ENCODE measurements at regions not wholly inside any gene's neighbourhood (a gene's known extent, or its start where the extent isn't known, plus 50 kb on each side); places are given as distances from the start of the nearest gene placed in this dataset.
"Not testable (repeated sequence)": the region's sequence is repeated elsewhere in the genome, so short reads cannot be mapped to it uniquely, and the experiment has no call there.

DNA sequence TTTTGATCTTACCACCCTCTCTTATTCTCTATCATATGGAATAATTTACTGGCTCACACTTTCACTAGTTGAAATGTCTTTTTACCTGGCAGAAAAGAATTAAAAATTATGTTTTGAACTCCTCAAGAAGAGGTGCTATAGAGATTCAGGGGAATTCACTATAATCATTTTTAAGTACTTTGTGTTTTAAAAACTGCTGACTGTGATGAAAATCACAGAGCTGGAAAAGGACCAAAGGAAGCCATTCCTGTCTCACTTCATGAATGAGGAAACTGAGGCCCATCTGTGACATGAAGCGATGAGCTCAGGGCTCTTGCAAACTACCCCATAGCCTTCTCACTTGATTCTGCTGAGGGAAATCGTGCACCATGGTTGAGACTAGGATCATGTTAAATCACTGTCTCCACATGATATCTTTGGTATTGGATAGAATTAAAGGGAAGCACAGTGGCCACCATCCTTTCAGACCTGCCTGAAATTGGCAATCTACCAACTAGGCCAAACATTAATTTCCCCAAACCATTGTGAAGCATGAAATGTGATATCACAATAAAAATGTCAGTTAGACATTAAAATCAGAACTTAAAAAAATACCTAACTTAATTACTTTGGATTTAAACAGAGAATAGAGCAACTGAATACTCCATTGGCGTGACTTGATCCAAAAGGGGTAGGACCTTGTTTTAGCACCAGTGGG is 141.0 kb downstream of the FZD1 start:
- no peak for DNase-seq (ENCODE audit: low read depth)

DNA sequence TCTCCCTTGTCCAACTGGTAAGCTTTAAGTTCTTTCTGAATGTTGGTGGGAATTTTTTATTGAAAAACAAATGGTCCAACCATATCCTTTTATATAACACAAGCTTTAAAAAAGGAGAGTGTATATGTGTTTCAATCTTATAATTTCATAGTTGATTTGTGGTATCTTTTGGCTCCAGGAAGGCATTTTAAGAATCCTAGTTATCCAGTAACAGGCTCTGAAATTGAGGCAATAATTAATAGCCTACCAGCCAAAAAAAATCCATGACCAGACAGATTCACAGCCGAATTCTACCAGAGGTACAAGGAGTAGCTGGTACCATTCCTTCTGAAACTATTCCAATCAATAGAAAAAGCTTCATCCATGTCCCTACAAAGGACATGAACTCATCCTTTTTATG is 141.6 kb downstream of the FZD1 start:
- DNase-seq (ENCODE audit: low read depth), result not testable (repeated sequence)

DNA sequence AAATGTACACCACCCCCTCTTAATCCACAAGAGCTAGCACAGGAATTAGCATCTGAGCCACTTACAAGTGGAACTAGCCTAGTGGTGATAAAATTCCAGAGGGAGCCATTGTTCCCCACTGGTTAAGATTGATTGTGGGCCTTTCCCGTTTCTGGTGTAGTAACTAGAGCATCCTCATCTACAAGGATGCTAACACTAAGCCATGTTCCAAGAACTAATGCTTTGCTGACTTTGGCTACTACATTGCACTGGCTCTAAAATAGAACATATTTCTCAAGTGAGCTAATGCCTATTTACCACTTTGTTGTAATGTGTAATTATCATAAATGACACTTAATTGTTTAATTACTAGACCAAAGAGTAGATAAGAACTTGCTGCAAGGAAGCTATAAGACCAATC is 143.7 kb downstream of the FZD1 start:
- no peak for DNase-seq (ENCODE audit: low read depth)

DNA sequence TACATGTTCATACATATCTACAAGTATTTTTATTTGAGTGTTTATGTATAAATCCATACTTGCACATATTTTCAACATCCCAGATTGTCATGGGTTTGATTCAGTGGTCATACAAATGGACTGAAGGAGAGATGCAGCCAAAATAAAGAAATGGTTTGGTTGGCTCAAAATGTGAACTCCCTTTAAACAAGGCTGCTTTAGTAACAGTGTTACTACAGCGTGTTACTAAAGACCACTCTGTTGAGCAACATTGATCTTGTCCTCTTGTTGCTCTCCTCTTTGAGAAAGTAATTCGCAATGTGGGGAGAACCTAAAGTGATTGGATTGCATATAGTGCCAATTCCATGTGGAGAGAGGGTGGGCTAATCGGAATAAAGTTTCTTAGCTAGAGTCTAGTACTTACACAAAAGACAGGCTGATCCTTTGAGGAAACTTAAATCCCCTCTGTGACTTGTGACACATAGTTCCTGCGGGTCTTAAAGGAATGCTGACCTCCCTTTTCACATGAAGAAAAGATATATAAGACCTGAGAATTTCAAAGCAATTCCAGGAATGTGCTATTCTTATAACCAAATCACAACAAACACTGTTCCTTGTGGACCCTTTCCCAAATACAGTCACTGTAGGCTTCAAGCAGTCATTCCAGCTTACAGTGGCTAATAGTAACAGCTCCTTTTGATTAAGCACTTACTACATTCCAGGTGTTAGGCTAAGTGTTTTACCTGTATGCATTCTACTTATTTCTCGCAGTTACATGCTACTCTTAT is 144.3 kb downstream of the FZD1 start:
- DNase-seq (ENCODE audit: low read depth), result peak; percentile 10

DNA sequence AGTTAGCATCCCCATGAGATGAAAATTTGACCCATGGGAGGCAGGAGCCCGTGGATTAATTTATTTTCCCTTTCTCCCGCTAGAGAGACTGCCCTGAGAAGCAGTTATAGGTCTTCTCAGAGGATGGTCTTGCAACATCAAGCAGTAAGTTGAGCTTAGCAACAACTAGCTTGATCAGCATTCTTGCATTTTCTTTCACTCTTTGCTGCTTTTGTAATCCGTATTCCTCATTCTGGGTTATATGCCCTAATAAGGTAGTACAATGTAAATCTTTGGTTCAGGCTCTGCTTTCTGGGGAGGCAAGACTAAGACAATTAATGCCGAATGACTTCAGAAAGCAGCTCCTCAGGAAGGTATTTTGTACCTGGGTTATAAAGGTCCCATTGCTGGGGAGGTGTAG is 146.8 kb downstream of the FZD1 start:
- no peak for DNase-seq (ENCODE audit: low read depth)

DNA sequence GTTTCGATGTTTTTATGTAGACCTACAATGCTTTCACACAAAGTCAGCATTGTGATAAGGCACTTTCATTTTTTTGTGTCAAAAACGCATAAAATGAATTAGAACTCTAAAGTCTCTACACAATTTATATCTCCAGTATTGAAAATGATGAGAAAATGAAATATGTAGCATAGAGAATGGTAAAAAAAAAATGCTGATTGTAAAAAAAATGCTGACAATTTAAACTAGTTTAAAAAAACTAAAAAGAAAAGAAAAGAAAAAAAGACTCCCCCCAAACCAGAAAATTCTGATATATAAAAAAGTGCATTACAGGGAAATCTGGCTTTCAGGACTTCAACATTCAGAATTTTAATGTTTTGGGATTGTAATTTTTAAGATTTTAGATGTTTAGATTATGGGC is 148.1 kb downstream of the FZD1 start:
- DNase-seq (ENCODE audit: low read depth), result no peak

DNA sequence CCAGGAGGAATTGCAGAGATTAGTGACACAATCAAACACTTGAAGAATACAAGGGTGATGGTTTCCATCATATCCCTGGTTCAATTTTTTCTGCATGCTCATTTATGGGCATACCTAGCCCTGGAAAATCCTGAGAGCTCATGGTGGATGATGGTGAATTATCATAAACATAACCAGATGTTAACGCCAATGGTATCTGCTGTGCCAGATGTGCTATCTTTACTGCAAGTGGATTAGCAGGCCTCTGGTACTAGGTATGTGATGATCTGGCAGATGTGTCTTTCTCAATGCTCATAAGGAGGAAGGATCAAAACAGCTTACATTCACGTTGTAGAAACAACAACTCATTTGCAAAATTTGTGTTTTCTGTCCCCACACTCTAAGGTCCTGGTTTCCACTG is 150.5 kb downstream of the FZD1 start:
- DNase-seq (ENCODE audit: low read depth), result no peak

DNA sequence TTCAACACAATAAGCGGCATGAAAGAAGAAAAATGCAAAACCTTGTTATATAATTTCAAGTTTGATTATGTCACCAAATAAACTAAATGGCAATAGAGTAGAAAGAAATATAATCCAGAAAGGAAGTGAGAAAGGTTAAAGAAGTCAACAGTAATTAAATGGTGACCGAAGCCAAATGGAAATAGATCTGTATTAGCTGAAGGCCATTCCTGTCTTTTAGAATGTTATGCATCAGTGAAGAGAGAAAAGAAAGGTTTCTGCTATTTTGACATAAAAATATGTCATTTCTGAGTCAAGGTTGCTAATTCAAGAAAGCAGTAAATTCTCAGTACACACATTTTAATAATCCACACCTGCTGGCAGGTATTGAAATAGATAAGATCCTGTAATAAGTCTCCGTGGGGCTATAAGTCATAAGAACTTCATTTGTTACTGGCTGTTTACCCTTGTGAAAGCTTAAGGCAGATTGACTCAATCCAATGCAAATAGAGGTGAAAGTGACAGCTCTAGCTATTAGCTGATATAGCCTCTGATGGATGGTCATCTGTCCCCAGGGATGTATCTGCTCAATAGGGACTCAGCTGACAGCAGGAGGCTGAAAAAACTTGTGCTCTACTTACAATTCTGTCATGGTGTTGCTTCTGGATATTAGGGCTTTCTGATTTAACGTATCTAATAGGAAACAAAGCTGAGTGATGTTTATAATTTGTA is 152.1 kb downstream of the FZD1 start:
- no peak for DNase-seq (ENCODE audit: low read depth)

DNA sequence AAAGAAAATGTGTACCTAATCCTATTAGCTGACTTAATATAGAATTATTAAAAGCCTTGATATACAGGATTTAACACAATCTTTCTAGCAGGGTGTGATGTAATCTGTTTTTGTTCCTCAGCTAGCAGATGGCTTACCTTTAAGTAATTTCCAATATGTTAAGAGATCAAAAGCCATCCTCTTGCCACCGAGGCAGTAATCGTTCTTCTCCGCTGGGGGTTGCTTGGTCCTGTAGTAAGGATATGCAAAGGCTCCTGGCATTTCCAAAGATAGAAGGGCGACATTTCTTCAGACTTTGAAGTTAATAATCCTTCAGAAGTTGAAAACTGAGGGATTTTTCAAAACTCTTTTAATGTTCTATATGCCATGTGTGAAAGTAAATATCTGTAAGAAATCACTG is 156.4 kb downstream of the FZD1 start:
- DNase-seq (ENCODE audit: low read depth), result no peak

DNA sequence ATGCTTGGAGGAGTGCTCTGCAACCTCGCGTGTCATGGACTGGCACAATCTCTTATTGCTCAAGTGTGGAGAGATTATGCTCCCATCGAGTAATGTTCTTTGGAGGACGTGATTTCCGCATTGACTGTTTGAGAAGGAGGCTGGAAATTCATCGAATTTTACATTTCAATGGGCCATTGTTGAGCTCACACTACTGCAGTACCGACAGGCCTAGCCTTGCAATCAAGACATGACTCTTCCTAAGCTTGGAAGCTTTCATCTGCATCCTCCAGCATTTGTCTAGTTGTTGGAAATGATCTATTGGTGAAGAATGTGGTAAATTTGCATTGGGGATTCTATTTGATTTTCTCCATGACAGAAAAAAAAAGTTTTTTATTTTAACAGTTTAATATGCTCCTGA is 156.8 kb downstream of the FZD1 start:
- no peak for DNase-seq (ENCODE audit: low read depth)

DNA sequence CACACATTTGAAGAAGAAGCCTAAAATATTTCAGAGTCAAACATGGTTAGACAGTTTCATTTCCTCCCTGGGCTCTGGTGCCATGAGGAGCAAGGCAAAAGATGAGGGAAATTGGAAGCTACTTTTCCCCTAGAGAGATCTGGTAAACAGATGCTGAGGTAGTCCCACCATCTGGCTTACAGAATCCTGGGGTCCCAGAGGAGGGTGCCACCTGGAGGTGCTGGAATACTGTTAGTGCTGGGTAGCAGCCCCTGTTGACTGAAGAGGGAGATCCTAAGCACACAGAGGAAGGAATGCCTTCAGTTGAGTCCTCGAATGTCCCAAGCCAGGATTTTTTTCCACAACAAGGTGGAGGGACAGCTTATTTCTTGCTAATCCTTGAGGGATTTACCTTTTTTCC is 160.1 kb downstream of the FZD1 start:
- DNase-seq (ENCODE audit: low read depth), result no peak

DNA sequence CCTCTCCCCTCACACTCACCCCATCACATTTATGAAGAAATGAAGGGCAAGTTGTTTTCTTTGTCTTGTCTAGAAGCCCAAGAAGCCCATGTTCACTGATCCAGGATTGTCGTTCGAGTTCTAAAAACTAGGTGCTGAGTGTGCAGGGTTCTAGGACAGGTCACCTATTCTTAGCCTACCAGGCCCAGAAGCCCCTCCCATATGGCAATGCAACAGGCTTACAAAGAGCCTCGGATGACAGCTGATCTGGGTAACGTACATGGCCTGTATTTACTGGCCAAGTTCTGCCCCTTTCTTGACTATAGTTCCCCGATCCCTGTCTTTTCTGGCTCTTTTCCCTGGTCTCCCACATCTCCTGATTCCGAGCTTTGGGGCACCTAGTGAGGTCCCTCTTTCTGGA is 160.9 kb downstream of the FZD1 start:
- no peak for DNase-seq (ENCODE audit: low read depth)

DNA sequence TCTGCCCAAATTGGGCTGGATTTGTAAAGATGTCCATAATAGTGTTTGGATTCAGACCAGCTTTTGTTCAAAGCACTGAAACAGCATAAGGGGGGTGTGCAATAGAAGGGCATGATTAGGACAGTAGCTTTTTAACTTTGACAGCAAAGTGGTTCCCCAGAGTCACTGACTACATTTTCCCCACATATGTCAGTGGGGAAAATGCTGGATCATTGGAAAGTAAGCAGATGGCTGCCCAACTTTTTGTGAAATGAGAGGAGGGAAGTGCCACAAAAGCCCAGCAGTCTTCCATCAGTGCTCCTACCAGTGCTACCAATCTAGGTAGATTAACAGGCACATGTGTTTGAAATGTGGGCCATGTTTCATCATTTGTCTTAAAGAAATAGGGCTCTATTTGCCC is 162.8 kb downstream of the FZD1 start:
- no peak for DNase-seq (ENCODE audit: low read depth)

DNA sequence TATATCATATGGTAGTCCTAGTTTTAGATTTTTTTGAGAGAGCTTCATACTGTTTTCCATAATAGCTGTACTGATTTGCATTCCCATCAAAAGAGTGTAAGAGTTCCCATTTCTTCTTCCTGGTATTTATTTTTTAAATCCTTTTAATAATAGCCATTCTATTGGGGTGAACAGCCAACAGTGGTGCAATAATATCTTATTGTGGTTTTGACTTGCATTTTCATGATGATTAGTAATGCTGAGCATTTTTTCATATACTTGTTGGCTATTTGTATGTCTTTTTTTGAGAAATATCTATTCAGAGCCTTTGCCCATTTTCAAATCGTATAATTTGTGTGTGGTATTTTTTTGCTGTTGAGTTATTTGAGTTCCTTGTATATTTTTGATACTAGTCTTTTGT is 167.4 kb downstream of the FZD1 start:
- peak; percentile 31 for DNase-seq (ENCODE audit: low read depth)

DNA sequence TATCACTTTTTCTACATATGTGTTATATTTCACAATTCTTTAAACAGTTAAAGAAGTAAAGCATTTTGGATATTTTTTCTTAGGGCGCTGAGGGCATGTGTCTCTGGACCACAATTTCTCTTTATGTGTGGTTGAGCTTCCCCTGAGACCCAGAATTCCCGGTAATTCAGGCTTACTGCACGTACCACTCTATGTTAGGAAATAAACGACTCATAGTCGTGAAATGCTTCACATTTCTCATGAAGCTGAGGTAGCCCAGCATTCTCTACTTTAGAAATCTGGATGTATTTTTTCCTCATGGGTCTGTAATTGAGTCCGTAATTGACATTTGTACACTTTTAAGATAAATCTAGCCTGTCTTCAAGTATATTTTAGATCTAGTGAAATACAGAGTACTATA is 170.6 kb downstream of the FZD1 start:
- no peak for DNase-seq (ENCODE audit: low read depth)

DNA sequence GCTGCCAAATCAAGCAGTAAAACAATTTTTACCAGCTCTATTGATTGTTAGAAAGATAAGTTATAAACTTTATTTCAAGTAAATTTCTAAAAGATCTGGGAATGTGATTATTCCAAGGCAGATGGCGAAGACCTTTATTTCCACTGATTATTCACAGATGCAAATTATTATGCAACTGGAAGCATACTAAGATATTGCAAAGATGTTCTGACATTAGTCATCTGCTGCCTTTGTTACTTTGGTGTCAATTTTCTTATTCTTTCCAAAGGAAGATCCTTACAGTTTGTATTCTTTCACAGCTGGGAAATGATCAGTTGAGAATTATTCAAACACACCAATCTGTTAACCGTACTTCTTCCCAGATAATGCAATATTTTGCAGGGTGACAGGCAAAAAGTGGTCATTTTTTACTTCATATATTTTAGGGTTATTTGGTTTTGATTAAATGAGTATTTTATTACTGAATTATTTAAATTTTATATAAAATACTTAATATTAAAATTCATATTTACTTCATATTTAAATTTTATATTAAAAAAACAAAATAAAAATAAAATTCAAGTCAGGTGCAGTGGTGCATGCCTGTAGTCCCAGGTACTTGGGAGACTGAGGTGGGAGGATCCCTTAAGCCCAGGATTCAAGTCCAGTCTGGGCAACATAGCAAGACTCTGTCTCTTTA is 171.3 kb downstream of the FZD1 start:
- peak; percentile 23 for DNase-seq (ENCODE audit: low read depth)

DNA sequence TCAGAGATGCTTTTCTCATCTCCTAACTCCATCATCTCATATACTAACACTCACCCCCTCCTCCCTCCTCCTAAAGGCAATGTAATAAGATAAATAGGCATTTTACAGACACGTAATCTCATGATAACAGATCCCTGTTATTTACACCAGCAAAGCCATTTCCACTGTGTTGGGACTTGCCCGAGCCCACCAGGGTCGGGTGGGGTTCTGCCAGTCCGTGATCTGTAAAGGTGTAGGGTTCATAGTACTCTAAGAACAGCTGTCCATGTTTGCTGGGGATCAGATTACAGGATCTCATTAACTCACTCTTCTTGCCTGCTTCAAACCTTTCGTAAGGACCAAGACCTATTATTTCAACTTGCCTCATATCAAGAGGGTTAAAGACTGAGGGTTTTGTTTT is 172.4 kb downstream of the FZD1 start:
- DNase-seq (ENCODE audit: low read depth), result no peak

DNA sequence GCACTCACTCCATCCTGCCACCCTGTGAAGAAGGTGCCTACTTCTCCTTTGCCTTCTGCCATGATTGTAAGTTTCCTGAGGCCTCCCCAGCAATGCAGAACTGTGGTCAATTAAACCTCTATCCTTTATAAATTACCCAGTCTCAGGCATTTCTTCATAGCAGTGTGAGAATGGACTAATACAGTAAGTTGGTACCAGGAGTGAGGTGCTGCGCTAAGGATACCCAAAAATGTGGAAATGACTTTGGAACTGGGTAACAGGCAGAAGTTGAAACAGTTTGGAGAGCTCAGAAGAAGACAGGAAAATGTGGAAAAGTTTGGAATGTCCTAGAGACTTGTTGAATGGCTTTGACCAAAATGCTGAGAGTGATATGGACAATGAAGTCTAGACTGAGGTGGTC is 176.0 kb downstream of the FZD1 start:
- DNase-seq (ENCODE audit: low read depth), result not testable (repeated sequence)

DNA sequence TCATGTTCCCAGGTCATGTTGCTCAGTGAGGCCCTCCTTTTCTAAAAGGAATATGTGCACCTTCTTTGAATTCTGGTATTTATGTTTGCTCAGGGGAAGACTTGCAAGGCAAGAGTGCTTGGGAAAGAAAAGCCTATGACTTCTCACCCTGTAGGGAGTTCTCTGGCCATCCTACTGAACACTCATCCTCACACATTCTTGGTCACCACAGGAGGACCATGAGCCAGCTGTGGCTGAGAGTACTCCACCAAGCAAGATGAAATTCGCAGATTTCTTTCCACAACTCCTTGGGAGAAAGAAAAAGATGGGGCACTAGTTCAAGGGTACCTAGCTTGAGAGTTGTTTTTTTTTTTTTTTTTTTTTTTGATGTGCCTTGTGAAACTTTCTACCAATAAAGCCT is 179.6 kb downstream of the FZD1 start:
- DNase-seq (ENCODE audit: low read depth), result no peak

DNA sequence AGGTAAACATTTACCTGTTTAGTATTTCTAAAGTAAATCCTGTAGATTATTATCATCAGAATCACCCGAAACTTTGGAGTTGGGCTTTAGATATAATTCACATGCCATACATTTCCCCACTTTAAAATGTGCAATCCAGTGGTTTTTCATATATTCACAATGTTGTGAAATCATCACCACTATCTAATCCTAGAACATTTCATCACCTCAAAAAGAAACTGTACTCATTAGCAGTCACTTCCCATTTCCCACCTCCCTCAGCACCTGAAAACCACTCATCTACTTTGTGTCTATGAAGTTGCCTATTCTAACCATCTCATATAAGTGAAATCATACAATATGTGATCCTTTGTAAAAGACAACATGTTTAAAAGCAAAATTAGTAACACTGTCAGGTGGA is 182.6 kb downstream of the FZD1 start:
- DNase-seq (ENCODE audit: low read depth), result peak; percentile 21

DNA sequence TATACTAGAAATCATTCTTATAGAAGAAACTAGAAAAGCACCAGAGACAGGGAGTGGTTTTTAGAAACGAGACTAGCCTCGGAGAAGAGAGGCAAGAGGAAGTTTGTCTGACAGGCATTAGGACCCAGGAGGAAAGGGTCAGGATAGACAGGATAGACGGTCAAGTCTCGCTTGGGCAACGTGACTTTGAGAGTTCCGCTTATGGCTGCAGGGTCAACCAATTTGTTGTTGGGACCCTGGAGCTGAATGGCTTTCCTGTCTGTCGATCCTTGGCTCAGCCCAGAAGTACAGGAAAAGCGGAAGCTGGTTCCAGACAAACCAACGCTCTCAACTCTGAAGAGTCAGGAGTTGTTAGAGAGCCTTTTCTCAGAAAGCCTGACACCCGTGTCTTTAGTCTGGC is 191.2 kb downstream of the FZD1 start:
- no peak for DNase-seq (ENCODE audit: low read depth)

DNA sequence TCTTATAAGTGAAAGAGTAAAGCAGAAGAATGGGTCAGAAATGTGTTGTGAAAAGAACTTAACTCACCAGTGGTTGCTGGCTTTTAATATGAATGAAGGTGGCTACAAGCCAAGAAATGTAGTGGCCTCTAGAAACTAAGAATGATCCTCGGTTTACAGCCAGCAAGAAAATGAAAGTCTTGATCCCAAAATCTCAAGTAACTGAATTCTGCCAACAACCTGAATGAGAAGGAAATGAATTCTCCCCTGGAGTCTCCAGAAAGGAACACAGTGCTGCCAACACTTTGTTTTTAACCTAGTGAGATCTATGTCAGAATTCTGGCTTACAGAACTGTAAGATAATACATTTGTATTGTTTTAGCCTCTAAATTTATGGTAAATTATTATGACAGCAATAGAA is 193.0 kb downstream of the FZD1 start:
- no peak for DNase-seq (ENCODE audit: low read depth)

DNA sequence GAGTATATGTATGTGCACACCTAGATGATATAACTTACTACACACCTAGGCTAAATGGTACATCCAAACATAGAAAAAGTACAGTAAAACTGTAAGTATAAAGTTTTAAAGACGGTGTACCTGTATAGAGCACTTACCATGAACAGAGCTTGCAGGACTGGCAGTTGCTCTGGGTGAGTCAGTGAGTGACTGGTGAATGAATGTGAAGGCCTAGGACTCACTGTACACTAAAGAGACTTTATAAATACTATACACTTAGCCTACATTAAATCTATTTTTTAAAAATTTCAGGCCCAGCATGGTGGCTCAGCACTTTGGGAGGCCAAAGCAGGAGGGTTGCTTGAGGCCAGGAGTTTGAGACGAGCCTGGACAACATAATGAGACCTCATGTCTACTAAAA is 195.3 kb downstream of the FZD1 start:
- DNase-seq (ENCODE audit: low read depth), result no peak

All from iris pigment epithelial cell (primary cell).